Naive thymus-derived CD4-positive, alpha-beta T cell (primary cell): ENCODE measurements at regions not wholly inside any gene's neighbourhood (a gene's known extent, or its start where the extent isn't known, plus 50 kb on each side); places are given as distances from the start of the nearest gene placed in this dataset.

ENCODE experiments used
- ATAC-seq: fragments of 150-1000 bp; cut with Tn5 transposase; 2 replicates; pipeline ENCODE4 v1.10.0; 2021; ENCODE audit warnings: mild to moderate bottlenecking, moderate library complexity
- CTCF ChIA-PET: fragments of 350-600 bp; sonication (Branson Sonifier 250); formaldehyde crosslinking; loops from one replicate; lab custom pipeline; 2021; ENCODE audit warnings: antibody characterized with exemption; lab: Charles Lee
- POLR2A ChIA-PET: fragments of 350-600 bp; sonication (Branson Sonifier 250); formaldehyde crosslinking; loops from one replicate; lab custom pipeline; 2021; ENCODE audit warnings: antibody characterized with exemption, inconsistent platforms; lab: Charles Lee
- DNase-seq, 9 donors: peaks; one replicate each; pipeline versions ENCODE4 v3.0.0 to v3.0.0-alpha.2; 2020 to 2022; ENCODE audit warnings: mixed read lengths in 1 of 9
- H3K27ac ChIP-seq: one replicate; pipeline ENCODE4 v1.7.0; 2013; ENCODE audit warnings: mild to moderate bottlenecking, low read depth, low read length, moderate library complexity
- H3K27me3 ChIP-seq, 2 donors: one replicate each; pipeline ENCODE4 v1.7.0; 2013; ENCODE audit warnings: low read length in 2 of 2, mild to moderate bottlenecking in 2 of 2, moderate library complexity in 2 of 2; ENCODE audit not compliant: control insufficient read depth in 2 of 2, insufficient read depth in 2 of 2
- H3K36me3 ChIP-seq, 3 experiments: 1 replicate in 2 of 3; 2 replicates in 1 of 3; pipeline ENCODE4 v1.7.0; 2013; ENCODE audit warnings: low read length in 3 of 3, mild to moderate bottlenecking in 3 of 3, moderate library complexity in 1 of 3; ENCODE audit not compliant: insufficient read depth in 3 of 3, control insufficient read depth in 2 of 3
- H3K4me1 ChIP-seq, 2 donors: one replicate each; pipeline ENCODE4 v1.7.0; 2013; ENCODE audit warnings: low read length in 2 of 2, mild to moderate bottlenecking in 2 of 2, moderate library complexity in 1 of 2; ENCODE audit not compliant: control insufficient read depth in 2 of 2, insufficient read depth in 2 of 2
- H3K4me3 ChIP-seq: 2 replicates; pipeline ENCODE4 v1.7.0; 2013; ENCODE audit warnings: mild to moderate bottlenecking, low read length
- H3K9me3 ChIP-seq, 3 experiments: 1 replicate in 2 of 3; 2 replicates in 1 of 3; pipeline ENCODE4 v1.7.0; 2013; ENCODE audit warnings: low read length in 3 of 3; ENCODE audit not compliant: control insufficient read depth in 2 of 3
- H3K27ac Mint-ChIP-seq, 9 donors: one replicate each; pipeline ENCODE4 v1.8.0; 2020 to 2022; ENCODE audit warnings: mixed read lengths in 9 of 9, mild to moderate bottlenecking in 8 of 9, moderate library complexity in 5 of 9, inconsistent platforms in 2 of 9
- H3K27me3 Mint-ChIP-seq, 5 donors: one replicate each; pipeline ENCODE4 v1.8.0; 2021 to 2022; ENCODE audit warnings: mixed read lengths in 5 of 5, mild to moderate bottlenecking in 1 of 5
- H3K36me3 Mint-ChIP-seq, 5 donors: one replicate each; pipeline ENCODE4 v1.8.0; 2020 to 2022; ENCODE audit warnings: mixed read lengths in 5 of 5, mild to moderate bottlenecking in 3 of 5, inconsistent platforms in 1 of 5
- H3K4me1 Mint-ChIP-seq, 7 donors: one replicate each; pipeline ENCODE4 v1.8.0; 2020 to 2022; ENCODE audit warnings: mixed read lengths in 7 of 7, mild to moderate bottlenecking in 3 of 7, inconsistent platforms in 1 of 7
- H3K4me3 Mint-ChIP-seq, 10 donors: one replicate each; pipeline ENCODE4 v1.8.0; 2020 to 2022; ENCODE audit warnings: mild to moderate bottlenecking in 10 of 10, mixed read lengths in 10 of 10, moderate library complexity in 6 of 10, inconsistent platforms in 2 of 10
- H3K9me3 Mint-ChIP-seq, 11 donors: one replicate each; pipeline ENCODE4 v1.8.0; 2020 to 2022; ENCODE audit warnings: mixed read lengths in 11 of 11, mild to moderate bottlenecking in 4 of 11, inconsistent platforms in 1 of 11, moderate library complexity in 1 of 11
- intact Hi-C, 2 donors: fragments of 100-400 bp; cut with micrococcal nuclease; formaldehyde crosslinking; loops; one replicate each; pipeline ENCODE4 v1.15.1; 2023

DNA sequence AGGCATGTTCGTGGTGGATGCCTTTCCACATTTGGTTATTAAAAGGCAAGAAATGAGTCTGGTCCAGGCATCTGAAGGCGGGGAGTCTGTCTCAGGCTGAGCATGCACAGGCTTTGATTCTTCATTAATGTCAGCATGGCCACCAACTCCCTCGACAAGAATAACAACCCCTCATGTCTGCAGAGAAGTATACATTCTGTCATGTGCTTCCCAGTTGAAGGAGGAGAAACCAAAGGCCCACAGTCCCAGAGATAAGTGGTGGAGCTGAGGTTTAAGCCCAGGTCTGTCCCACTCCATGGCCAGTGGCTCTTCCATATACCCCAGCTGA lies 61.6 kb upstream of the LAPTM5 start:
- Histone ChIP-seq H3K9me3 (no peaks in the 10 kb centered on the region), H3K4me1 (peaks cover 0 to 7% of the 10 kb centered on the region in 2 donors), H3K4me3 (no peak overlapping the region), H3K36me3 (no peaks in the 10 kb centered on the region), H3K27ac (no peak overlapping the region), H3K27me3 (peaks cover 9% of the 10 kb centered on the region in 2 donors)
- H3K4me1 Mint-ChIP-seq: peaks cover 5 to 14% (median 11%) of the 10 kb centered on the region in 7 donors
- POLR2A ChIA-PET: no interaction called here
- intact Hi-C loops: no loop called here
- CTCF ChIA-PET: no interaction called here
- no peak overlapping the region for H3K4me3 Mint-ChIP-seq
- H3K36me3 Mint-ChIP-seq: peaks cover 0 to 5% (median 0%) of the 10 kb centered on the region in 5 donors
- DNase-seq (no peak), ATAC-seq (no peak)
- H3K9me3 Mint-ChIP-seq: peaks cover 0 to 2% (median 0%) of the 10 kb centered on the region in 11 donors
- H3K27me3 Mint-ChIP-seq: peaks cover 55 to 69% (median 59%) of the 10 kb centered on the region in 5 donors
- H3K27ac Mint-ChIP-seq: no peak overlapping the region

DNA sequence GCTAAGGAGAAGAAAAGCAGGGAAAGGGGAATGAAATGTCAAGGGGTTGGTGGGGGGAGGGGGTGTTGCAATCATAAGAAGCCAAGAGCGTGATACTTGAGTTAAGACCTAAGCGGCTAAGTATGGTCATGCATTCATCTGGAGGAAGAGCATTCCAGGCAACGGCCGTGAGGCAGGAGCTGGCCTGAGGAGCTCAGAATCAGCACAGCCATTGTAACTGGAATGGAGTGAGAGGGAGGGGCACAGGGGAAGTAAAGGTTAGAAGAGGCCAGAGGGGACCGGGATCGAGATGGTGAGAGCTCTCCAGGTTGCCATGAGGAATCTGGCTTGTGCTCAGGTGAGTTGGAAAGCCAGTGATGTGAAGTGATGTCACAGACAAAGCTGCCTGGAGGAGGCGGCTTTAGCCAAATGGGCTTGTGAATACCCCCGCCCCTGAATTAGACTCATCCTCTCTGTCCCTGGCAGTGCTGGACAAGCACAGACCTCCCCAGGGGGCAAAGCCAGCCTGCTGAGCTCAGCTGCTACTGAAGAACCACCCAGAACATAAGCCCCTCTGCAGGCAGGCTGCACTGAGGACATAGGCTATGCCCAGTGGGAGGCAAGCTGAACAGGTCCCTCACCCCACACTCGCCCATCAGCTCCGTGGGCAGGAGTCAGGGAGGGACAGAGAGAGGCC lies 61.1 kb upstream of the LAPTM5 start:
- intact Hi-C loops: no loop called here
- Mint-ChIP-seq H3K27ac (no peak overlapping the region), H3K4me1 (peaks cover 0 to 9% (median 6%) of the 10 kb centered on the region in 7 donors), H3K9me3 (peaks cover 0 to 2% (median 0%) of the 10 kb centered on the region in 11 donors), H3K4me3 (no peak overlapping the region), H3K36me3 (no peaks in the 10 kb centered on the region), H3K27me3 (peaks cover 50 to 64% (median 54%) of the 10 kb centered on the region in 5 donors)
- Histone ChIP-seq H3K27ac (no peak overlapping the region), H3K4me3 (no peak overlapping the region), H3K36me3 (no peaks in the 10 kb centered on the region), H3K4me1 (peaks cover 0 to 2% of the 10 kb centered on the region in 2 donors), H3K27me3 (peaks cover 4 to 7% of the 10 kb centered on the region in 2 donors), H3K9me3 (no peaks in the 10 kb centered on the region)
- ChIA-PET CTCF (no interaction called here), POLR2A (no interaction called here)
- no peak for ATAC-seq
- DNase-seq: no peak

DNA sequence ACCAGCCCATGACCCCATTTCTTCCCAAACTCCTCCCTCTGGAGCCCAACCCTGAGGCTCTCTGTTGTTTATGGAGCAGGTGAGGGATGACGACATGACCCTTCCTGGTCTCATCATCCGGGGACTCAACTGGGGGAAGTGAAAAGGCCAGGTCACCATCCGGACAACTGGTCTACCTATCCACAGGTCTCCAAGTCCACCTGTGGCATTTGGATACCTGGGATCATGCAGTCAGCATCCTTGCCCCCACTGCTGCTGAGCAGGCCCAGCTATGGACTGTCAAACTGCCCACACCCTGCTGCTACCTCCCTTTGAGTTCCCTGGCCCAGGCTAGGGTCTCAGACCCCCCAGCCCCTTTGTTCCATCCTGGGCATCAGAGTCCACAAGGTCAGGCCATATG lies 60.0 kb upstream of the LAPTM5 start:
- intact Hi-C loops: no loop called here
- Histone ChIP-seq H3K36me3 (no peaks in the 10 kb centered on the region), H3K27me3 (no peaks in the 10 kb centered on the region), H3K4me3 (no peak overlapping the region), H3K27ac (no peak overlapping the region), H3K4me1 (no peaks in the 10 kb centered on the region), H3K9me3 (no peaks in the 10 kb centered on the region)
- Mint-ChIP-seq H3K27me3 (peaks cover 46 to 62% (median 49%) of the 10 kb centered on the region in 5 donors), H3K9me3 (peaks cover 0 to 2% (median 0%) of the 10 kb centered on the region in 11 donors), H3K4me3 (no peak overlapping the region), H3K4me1 (no peaks in the 10 kb centered on the region), H3K36me3 (no peaks in the 10 kb centered on the region), H3K27ac (no peak overlapping the region)
- ATAC-seq (no peak), DNase-seq (no peak)
- POLR2A ChIA-PET: no interaction called here
- CTCF ChIA-PET: no interaction called here

DNA sequence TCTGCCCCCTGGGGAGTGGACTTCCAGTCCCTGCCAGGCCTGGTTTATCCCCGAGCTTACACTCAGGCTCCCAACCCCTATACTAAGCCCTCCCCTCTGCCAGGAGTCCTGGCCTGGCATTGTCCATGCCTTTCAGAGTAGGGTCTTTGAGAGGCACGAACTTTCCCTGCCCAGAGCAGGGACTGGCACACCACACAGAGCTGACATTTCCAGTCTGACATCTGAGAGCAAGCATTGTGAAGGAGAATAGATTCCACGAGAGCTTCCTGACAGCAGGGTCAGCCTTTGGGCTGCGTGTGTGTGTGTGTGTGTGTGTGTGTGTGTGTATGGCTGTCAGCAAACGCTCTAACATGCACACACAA lies 59.5 kb upstream of the LAPTM5 start:
- H3K4me3 ChIP-seq: no peak overlapping the region
- ATAC-seq: no peak
- Mint-ChIP-seq H3K27ac (no peak overlapping the region), H3K4me1 (no peaks in the 10 kb centered on the region), H3K9me3 (peaks cover 0 to 2% (median 0%) of the 10 kb centered on the region in 11 donors), H3K27me3 (peaks cover 44 to 60% (median 48%) of the 10 kb centered on the region in 5 donors), H3K36me3 (no peaks in the 10 kb centered on the region), H3K4me3 (no peak overlapping the region)
- no peak for DNase-seq
- H3K4me1 ChIP-seq: no peaks in the 10 kb centered on the region
- POLR2A ChIA-PET: no interaction called here
- intact Hi-C loops: no loop called here
- no peaks in the 10 kb centered on the region for H3K9me3 ChIP-seq
- H3K36me3 ChIP-seq: no peaks in the 10 kb centered on the region
- CTCF ChIA-PET: no interaction called here
- no peak overlapping the region for H3K27ac ChIP-seq
- no peaks in the 10 kb centered on the region for H3K27me3 ChIP-seq

DNA sequence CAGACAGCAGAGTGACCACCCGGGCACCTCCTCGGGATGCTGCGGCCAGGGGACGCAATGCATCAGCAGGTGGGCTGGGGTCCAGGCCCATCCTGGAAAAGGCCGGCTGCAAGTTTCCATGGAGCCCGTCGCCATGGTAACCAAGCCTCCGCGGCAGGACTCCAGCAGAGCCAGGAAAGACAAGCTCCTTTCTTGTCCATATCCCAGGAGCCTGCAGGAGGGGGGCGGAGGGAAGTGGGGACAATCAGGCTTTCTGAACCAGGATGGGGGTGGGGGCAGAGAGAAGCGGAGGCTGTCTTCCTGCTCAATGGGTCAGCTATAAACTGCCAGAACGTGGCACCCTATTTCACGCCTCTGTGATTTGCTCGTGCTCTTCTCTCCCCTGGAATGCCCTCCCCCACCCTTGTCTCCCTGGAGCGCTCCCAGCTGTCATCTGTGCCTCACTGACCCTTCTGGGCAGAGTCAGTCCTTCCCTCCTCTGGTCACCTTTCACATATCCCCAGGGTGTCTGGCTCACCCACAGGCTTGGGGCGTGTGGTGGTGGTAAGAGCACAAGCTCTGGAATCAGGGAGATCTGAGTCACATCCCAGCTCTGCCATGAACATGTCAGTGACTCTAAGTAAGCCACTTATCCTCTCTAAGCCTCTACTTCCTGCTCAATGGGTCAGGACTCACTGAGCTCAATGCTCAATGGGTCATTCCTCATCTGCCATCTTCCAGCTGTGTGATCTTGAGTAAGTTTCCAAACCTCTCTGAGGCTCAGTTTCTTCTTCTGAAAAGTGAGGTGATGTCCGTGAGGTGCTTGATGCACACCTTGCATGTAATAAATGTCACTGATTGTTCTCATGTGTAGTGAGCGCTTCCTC lies 58.9 kb upstream of the LAPTM5 start:
- CTCF ChIA-PET: no interaction called here
- DNase-seq (no peak), ATAC-seq (no peak)
- Mint-ChIP-seq H3K9me3 (peaks cover 0 to 2% (median 0%) of the 10 kb centered on the region in 11 donors), H3K27me3 (peaks cover 37 to 54% (median 42%) of the 10 kb centered on the region in 5 donors), H3K36me3 (no peaks in the 10 kb centered on the region), H3K27ac (no peak overlapping the region), H3K4me1 (no peaks in the 10 kb centered on the region), H3K4me3 (no peak overlapping the region)
- no peaks in the 10 kb centered on the region for H3K36me3 ChIP-seq
- H3K4me1 ChIP-seq: no peaks in the 10 kb centered on the region
- intact Hi-C loops: no loop called here
- H3K27me3 ChIP-seq: no peaks in the 10 kb centered on the region
- H3K27ac ChIP-seq: no peak overlapping the region
- H3K4me3 ChIP-seq: no peak overlapping the region
- H3K9me3 ChIP-seq: no peaks in the 10 kb centered on the region
- POLR2A ChIA-PET: no interaction called here

DNA sequence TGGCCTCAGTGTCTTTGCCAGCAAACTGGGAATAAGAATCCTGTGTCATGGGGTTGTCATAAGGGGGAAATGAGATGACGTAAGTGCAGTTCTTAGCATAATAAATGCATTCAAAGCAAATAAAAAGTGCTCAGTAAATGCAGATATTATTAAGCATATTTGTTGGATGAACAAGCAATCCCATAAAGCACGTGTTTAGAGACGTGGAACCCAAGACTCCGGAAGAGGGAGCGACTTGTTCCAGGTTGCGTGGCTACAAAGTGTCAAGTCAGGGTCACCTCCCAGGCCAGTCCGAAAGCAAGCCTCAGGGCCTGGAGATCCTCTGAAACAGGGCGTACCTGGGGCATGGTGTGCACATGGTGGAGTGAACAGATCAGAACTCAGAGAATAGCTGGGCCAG lies 58.0 kb upstream of the LAPTM5 start:
- no peaks in the 10 kb centered on the region for H3K36me3 Mint-ChIP-seq
- H3K27me3 ChIP-seq: no peaks in the 10 kb centered on the region
- no peak overlapping the region for H3K4me3 ChIP-seq
- intact Hi-C loops: no loop called here
- no peaks in the 10 kb centered on the region for H3K36me3 ChIP-seq
- POLR2A ChIA-PET: no interaction called here
- no peak for DNase-seq
- H3K27ac Mint-ChIP-seq: no peak overlapping the region
- peaks cover 0 to 2% (median 0%) of the 10 kb centered on the region in 11 donors for H3K9me3 Mint-ChIP-seq
- CTCF ChIA-PET: no interaction called here
- ATAC-seq: no peak
- no peak overlapping the region for H3K27ac ChIP-seq
- H3K4me1 Mint-ChIP-seq: no peaks in the 10 kb centered on the region
- H3K9me3 ChIP-seq: no peaks in the 10 kb centered on the region
- H3K4me3 Mint-ChIP-seq: no peak overlapping the region
- no peaks in the 10 kb centered on the region for H3K4me1 ChIP-seq
- peaks cover 36 to 52% (median 39%) of the 10 kb centered on the region in 5 donors for H3K27me3 Mint-ChIP-seq
